GM18508 (cell line): ENCODE measurements at regions not wholly inside any gene's neighbourhood (a gene's known extent, or its start where the extent isn't known, plus 50 kb on each side); places are given as distances from the start of the nearest gene placed in this dataset.

Experiments used
- ATAC-seq: cut with Tn5 transposase; IDR thresholded peaks from one replicate; pipeline ENCODE4 v1.9.1; 2021; ENCODE audit warnings: moderate number of reproducible peaks; ENCODE audit not compliant: insufficient read depth, unreplicated experiment

- no peak for ATAC-seq
Measured at GRCh38 chr18:22033085-22033484, 136.3 kb upstream of the GATA6 start.

GRCh38 chr18:22034276-22034675 lies 135.1 kb upstream of the GATA6 start:
- ATAC-seq: no peak

- ATAC-seq: no peak
Measured at GRCh38 chr18:22040533-22040932, 128.9 kb upstream of the GATA6 start.

- ATAC-seq: no peak
Measured at GRCh38 chr18:22043837-22044236, 125.6 kb upstream of the GATA6 start.

- no peak for ATAC-seq
Measured at GRCh38 chr18:22044474-22045220, 124.7 kb upstream of the GATA6 start.

GRCh38 chr18:22045221-22045918 lies 124.0 kb upstream of the GATA6 start:
- ATAC-seq: no peak

- no peak for ATAC-seq
Measured at GRCh38 chr18:22046473-22046872, 122.9 kb upstream of the GATA6 start.

GRCh38 chr18:22047485-22047884 lies 121.9 kb upstream of the GATA6 start:
- no peak for ATAC-seq

GRCh38 chr18:22048221-22048620 lies 121.2 kb upstream of the GATA6 start:
- ATAC-seq: no peak

- no peak for ATAC-seq
Measured at GRCh38 chr18:22048932-22049615, 120.3 kb upstream of the GATA6 start.

- ATAC-seq: no peak
Measured at GRCh38 chr18:22052405-22053105, 116.8 kb upstream of the GATA6 start.

- no peak for ATAC-seq
Measured at GRCh38 chr18:22055466-22056238, 113.7 kb upstream of the GATA6 start.

GRCh38 chr18:22056950-22057349 lies 112.4 kb upstream of the GATA6 start:
- no peak for ATAC-seq

GRCh38 chr18:22057908-22058527 lies 111.4 kb upstream of the GATA6 start:
- no peak for ATAC-seq

GRCh38 chr18:22060361-22060760 lies 109.0 kb upstream of the GATA6 start:
- no peak for ATAC-seq

- ATAC-seq: no peak
Measured at GRCh38 chr18:22063102-22063501, 106.3 kb upstream of the GATA6 start.

- no peak for ATAC-seq
Measured at GRCh38 chr18:22063672-22064071, 105.7 kb upstream of the GATA6 start.

- no peak for ATAC-seq
Measured at GRCh38 chr18:22064581-22064980, 104.8 kb upstream of the GATA6 start.

- no peak for ATAC-seq
Measured at GRCh38 chr18:22065311-22065710, 104.1 kb upstream of the GATA6 start.

- no peak for ATAC-seq
Measured at GRCh38 chr18:22066083-22066485, 103.3 kb upstream of the GATA6 start.
